Ishikawa (cell line): ENCODE measurements at regions not wholly inside any gene's neighbourhood (a gene's known extent, or its start where the extent isn't known, plus 50 kb on each side); places are given as distances from the start of the nearest gene placed in this dataset.

Experiments
- CEBPB ChIP-seq: IDR thresholded peaks from 2 replicates; pipeline ENCODE4 v1.6.1; 2012
- CREB1 ChIP-seq: IDR thresholded peaks from 2 replicates; pipeline ENCODE4 v1.6.1; 2012; ENCODE audit warnings: low read depth
- EGR1 ChIP-seq: IDR thresholded peaks from 2 replicates; pipeline ENCODE4 v1.6.1; 2012
- EP300 ChIP-seq: IDR thresholded peaks from 2 replicates; pipeline ENCODE4 v1.6.1; 2012; ENCODE audit warnings: borderline replicate concordance
- FOXM1 ChIP-seq: IDR thresholded peaks from 2 replicates; pipeline ENCODE4 v1.6.1; 2012; ENCODE audit warnings: low read depth, borderline replicate concordance
- NFIC ChIP-seq: IDR thresholded peaks from 2 replicates; pipeline ENCODE4 v1.6.1; 2012
- RAD21 ChIP-seq: IDR thresholded peaks from 2 replicates; pipeline ENCODE4 v1.6.1; 2012; ENCODE audit warnings: low read depth
- TAF1 ChIP-seq: IDR thresholded peaks from 2 replicates; pipeline ENCODE4 v1.6.1; 2012; ENCODE audit warnings: low read depth, mild to moderate bottlenecking
- TCF12 ChIP-seq: IDR thresholded peaks from 2 replicates; pipeline ENCODE4 v1.6.1; 2012; ENCODE audit warnings: low read depth
- TEAD4 ChIP-seq: IDR thresholded peaks from 2 replicates; pipeline ENCODE4 v1.6.1; 2012
- YY1 ChIP-seq: IDR thresholded peaks from 2 replicates; pipeline ENCODE4 v1.6.1; 2012; ENCODE audit warnings: low read depth
- ZBTB7A ChIP-seq: IDR thresholded peaks from 2 replicates; pipeline ENCODE4 v1.6.1; 2012; ENCODE audit warnings: low read depth
- TF ChIP-seq, protein P1 (sequence below): IDR thresholded peaks from 2 replicates; pipeline ENCODE4 v1.6.1; 2012
- TF ChIP-seq, protein P2 (sequence below): IDR thresholded peaks from 2 replicates; pipeline ENCODE4 v1.6.1; 2012
- TF ChIP-seq, protein P3 (sequence below): IDR thresholded peaks from 2 replicates; pipeline ENCODE4 v1.6.1; 2012; ENCODE audit warnings: low read depth, mild to moderate bottlenecking

DNA sequence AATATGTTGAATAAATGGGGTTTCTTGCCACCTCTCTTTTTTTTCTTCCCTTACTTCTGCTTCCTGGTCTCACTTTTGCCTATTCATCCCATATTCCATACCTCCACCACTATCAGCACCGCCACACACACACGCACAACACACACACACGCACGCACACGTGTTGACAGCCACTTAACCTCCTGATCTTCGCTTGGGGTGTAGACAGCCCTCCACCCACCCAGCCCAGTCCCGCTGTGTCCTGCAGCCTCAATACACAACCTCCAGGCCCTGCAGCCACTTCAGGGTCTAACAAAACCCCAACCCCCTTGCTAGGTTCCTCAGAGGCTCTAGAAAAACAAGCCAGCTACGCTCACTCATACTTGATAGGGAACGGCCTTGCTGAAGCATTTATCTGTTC is 72.3 kb downstream of the LINC00237 start:
- TF ChIP-seq TEAD4 = no peak
- TF ChIP-seq, protein P1, sequence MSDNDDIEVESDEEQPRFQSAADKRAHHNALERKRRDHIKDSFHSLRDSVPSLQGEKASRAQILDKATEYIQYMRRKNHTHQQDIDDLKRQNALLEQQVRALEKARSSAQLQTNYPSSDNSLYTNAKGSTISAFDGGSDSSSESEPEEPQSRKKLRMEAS = no peak
- TF ChIP-seq, protein P2, sequence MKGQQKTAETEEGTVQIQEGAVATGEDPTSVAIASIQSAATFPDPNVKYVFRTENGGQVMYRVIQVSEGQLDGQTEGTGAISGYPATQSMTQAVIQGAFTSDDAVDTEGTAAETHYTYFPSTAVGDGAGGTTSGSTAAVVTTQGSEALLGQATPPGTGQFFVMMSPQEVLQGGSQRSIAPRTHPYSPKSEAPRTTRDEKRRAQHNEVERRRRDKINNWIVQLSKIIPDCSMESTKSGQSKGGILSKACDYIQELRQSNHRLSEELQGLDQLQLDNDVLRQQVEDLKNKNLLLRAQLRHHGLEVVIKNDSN = no peak
- TF ChIP-seq RAD21 = no peak
- TF ChIP-seq YY1 = no peak
- no peak for TF ChIP-seq FOXM1
- TF ChIP-seq CEBPB = no peak
- TF ChIP-seq EGR1 = no peak
- no peak for TF ChIP-seq TAF1
- TF ChIP-seq TCF12 = no peak

DNA sequence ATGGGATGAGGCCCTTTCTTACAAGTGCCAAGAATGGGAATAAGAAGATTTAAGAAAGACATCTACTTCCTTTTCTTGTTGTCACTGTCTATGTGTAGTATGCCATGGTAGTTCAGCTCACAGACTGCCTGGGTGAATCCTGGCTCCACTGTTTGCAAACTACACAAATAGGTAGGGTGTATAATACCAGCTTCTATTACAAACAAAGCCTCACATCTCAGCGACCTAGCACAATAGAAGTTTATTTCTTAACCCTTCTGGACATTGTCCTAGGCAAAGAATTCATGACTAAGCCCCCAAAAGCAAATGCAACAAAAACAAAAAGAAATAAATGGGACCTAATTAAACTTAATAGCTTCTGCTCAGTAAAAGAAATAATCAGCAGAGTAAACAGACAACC is 74.5 kb downstream of the LINC00237 start:
- no peak for TF ChIP-seq TEAD4
- TF ChIP-seq, protein P3, sequence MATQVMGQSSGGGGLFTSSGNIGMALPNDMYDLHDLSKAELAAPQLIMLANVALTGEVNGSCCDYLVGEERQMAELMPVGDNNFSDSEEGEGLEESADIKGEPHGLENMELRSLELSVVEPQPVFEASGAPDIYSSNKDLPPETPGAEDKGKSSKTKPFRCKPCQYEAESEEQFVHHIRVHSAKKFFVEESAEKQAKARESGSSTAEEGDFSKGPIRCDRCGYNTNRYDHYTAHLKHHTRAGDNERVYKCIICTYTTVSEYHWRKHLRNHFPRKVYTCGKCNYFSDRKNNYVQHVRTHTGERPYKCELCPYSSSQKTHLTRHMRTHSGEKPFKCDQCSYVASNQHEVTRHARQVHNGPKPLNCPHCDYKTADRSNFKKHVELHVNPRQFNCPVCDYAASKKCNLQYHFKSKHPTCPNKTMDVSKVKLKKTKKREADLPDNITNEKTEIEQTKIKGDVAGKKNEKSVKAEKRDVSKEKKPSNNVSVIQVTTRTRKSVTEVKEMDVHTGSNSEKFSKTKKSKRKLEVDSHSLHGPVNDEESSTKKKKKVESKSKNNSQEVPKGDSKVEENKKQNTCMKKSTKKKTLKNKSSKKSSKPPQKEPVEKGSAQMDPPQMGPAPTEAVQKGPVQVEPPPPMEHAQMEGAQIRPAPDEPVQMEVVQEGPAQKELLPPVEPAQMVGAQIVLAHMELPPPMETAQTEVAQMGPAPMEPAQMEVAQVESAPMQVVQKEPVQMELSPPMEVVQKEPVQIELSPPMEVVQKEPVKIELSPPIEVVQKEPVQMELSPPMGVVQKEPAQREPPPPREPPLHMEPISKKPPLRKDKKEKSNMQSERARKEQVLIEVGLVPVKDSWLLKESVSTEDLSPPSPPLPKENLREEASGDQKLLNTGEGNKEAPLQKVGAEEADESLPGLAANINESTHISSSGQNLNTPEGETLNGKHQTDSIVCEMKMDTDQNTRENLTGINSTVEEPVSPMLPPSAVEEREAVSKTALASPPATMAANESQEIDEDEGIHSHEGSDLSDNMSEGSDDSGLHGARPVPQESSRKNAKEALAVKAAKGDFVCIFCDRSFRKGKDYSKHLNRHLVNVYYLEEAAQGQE = no peak
- TF ChIP-seq NFIC = no peak
- TF ChIP-seq, protein P2 = no peak
- TF ChIP-seq FOXM1 = no peak
- no peak for TF ChIP-seq EP300
- TF ChIP-seq TAF1 = no peak
- no peak for TF ChIP-seq RAD21
- no peak for TF ChIP-seq CEBPB
- no peak for TF ChIP-seq TCF12
- TF ChIP-seq, protein P1 = no peak
- TF ChIP-seq YY1 = no peak
- no peak for TF ChIP-seq ZBTB7A

DNA sequence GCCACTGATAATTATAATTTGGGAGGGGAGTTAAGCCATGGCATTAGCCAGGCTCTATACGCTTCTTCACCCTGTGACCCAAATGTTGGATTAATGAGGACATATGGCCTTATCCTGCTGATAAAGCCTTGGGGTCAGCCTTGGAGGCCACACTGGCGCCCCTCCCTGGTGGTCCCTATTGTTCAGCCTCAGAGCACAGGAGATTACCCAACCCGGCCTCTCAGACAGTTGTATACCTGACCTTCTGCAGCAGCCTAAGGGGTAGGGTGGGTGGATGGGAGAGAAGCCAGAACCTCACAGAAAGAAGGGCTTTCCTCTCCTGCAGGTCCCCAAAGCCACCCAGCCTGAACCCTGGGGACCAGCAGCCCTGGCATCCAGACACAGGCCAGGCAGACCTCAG is 76.8 kb downstream of the LINC00237 start:
- TF ChIP-seq TAF1 (no peak), CREB1 (no peak), RAD21 (no peak), EGR1 (no peak), ZBTB7A (no peak), EP300 (no peak), CEBPB (no peak), YY1 (no peak), NFIC (no peak), TEAD4 (no peak)
- TF ChIP-seq, protein P3 = no peak

DNA sequence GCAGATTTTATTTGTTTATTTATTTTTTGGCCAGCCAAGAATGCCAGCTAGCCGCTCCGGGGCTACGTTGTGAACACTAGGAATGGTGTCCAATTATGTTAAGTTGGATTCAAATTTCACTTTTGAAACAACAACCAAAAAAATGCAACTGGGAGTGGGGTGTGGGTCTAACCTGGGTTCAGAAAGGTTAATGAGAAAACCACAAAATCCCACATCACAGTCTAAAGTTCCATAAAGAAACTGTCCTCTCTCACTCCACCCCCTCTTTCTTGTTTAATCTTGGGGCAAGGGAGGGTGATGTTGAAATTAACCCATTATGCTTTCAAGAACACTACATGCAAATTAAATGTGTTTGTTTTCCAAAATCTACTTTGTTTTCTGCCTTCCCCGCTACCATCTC is 77.2 kb downstream of the LINC00237 start:
- no peak for TF ChIP-seq NFIC

DNA sequence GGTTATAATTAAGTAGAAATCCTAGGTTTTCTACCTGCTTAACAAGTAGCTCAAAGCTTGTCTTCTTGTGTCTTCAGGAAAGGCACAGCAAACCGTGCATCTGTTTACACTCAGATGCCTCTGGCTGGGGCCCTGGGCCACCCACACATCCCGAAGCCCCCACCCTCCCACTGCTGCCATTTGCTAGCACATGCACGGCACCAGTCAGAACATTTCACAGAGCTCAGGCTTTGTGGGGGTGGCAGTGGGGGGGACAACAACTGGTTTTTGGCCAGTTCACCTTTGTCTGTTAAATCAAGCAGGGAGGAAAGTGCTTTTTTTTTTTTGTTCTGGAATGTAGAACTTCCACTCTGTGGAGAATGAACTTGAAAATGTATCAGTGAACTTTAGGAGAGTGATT is 77.7 kb downstream of the LINC00237 start:
- no peak for TF ChIP-seq ZBTB7A

DNA sequence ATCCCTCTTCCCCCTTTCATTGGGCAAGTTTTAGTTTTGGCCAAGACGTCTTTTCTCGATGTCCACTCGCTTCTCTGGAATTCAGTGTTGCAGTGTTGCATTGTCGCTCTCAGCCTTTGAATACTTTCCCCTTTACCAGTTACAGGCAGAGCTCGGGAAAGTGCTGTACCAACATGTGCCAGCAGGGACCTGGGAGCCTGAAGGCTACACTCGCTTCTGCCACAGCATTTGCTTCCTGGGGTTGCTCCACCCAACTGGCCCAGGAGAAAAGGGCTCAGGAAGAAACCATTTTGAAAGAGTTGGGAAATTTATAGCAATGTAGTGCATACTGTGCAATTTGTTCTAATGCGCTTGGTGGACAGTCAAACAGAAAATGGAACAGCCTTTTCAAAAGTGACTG is 78.6 kb downstream of the LINC00237 start:
- TF ChIP-seq ZBTB7A (no peak), CREB1 (no peak), TEAD4 (no peak), EP300 (no peak), TCF12 (no peak), CEBPB (no peak), RAD21 (no peak), FOXM1 (no peak), NFIC (no peak), EGR1 (no peak), TAF1 (no peak), YY1 (no peak)
- TF ChIP-seq, protein P1 = no peak
- TF ChIP-seq, protein P3 = no peak
- TF ChIP-seq, protein P2 = no peak
